HG03139 (cell line): ENCODE measurements at regions not wholly inside any gene's neighbourhood (a gene's known extent, or its start where the extent isn't known, plus 50 kb on each side); places are given as distances from the start of the nearest gene placed in this dataset.
"Not testable (repeated sequence)": the region's sequence is repeated elsewhere in the genome, so short reads cannot be mapped to it uniquely, and the experiment has no call there.

Source experiments
- ATAC-seq: cut with Tn5 transposase; IDR thresholded peaks from one replicate; pipeline ENCODE4 v1.9.1; 2021; ENCODE audit not compliant: unreplicated experiment

DNA sequence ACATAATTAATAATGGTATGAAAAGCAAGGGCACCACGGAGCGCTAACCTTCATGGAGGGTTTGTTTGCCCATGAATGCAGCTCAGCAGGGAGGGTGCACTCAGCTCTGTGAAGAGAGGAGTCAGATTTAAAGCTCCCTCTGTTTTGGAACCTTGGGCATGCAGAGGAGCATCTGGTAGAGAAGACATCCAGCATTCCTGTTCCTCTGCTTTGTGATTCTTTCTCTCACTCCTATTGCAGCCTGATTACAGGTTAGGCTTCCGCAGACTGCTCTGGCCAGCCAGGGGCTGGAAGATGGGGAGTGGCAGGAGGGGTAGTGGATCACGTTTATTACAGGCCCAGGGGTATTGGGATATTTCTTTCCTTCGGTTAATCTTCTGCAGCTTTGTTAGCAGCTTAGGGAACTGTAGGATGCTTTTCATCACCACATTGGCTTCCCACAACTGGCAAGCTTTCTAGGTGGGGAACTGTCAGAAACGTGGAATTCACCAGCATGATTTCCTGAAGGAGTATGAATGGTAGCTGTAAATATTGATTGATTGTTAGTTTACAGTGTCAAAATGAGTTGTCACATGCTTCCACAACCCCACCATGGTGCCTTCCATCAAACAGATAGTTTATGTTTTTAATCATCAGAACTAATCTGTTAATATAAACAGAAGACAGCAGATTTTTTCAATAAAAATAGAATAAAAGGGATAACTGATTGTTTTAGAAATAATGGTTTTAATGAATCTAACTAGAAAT lies 201.1 kb downstream of the VAPA start:
- no peak for ATAC-seq

DNA sequence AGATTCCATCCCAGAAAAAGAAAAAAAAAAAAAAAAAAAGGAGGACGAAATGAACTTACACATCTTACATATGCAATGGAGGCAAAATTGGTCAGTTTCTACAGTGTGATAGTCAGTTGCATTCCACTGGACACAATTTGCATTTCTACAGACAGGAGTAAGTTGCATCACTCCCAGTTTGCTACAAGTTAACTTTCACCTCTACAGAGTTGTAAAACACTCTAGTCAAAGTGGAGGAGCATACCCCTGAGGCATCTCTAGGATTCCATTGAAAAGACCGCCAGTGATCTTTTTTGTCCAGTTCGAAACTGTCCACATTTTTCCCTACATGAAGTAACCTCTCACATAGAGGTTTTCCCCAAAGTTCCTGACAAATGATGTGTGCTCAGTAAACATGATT lies 202.8 kb downstream of the VAPA start:
- no peak for ATAC-seq

DNA sequence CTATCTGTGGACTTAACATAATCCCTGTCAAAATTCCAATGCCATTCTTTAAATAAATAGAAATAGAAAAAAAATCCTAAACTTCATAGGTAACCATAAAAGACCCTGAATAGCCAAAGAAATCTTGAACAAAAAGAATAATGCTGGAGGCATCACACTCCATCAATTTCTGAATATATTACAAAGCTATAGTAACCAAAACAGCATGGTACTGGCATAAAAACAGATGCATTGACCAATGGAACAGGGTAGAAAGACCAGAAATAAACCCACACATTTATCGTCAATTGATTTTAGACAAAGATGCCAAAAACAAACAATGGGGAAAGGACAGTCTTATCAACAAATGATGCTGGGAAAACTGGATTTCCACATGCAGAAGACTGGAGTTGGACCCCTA lies 205.7 kb downstream of the VAPA start:
- no peak for ATAC-seq

DNA sequence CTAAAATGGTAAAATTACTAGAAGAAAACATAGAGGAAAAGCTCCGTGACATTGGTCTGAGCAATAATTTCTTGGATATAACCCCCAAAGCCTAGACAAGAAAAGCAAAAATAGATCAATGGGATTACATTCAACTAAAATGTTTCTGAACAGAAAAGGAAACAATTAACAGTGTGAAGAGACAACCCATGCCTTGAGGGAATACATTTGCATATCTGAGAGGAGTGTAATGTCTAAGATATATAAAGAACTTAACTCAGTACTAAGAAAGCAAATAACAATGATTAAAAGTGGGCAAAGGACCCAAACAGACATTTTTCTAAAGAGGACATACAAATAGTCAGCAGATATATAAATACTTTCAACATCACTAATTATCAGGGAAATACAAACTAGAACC lies 206.2 kb downstream of the VAPA start:
- no peak for ATAC-seq

DNA sequence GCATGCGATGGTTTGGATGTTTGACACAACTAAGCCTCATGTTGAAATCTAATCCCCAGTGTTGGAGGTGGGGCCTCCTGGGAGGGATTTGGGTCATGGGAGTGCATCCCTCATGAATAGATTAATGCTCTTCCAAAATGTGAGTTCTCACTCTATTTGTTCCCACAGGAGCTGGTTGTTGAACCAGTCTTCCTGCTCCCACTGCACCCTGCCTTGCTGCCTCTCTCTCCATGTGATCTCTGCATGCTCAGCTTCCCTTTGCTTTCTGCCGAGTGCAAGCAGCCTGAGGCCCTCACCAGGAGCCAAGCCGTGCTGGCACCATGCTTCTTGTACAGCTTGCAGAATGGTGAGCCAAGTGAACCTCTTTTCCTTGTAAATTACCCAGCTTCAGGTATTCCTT lies 206.8 kb downstream of the VAPA start:
- ATAC-seq = no peak

DNA sequence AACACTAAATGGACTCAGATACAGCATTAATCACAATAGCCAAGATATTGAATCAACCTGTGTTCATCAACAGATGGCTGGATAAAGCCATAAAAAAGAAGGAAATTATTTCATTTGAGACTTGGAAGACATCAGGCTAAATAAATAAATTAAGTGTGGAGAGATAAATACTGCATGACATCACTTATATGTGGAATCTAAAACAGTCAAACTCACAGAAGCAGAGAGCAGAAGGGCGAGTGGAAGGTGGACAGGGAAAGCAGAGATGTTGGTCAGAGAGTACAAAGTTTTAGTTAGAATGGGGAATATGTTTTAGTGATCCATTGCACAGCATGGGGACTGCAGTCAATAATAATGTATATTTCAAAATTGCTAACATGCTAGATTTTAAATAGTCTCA lies 207.2 kb downstream of the VAPA start:
- ATAC-seq = no peak

DNA sequence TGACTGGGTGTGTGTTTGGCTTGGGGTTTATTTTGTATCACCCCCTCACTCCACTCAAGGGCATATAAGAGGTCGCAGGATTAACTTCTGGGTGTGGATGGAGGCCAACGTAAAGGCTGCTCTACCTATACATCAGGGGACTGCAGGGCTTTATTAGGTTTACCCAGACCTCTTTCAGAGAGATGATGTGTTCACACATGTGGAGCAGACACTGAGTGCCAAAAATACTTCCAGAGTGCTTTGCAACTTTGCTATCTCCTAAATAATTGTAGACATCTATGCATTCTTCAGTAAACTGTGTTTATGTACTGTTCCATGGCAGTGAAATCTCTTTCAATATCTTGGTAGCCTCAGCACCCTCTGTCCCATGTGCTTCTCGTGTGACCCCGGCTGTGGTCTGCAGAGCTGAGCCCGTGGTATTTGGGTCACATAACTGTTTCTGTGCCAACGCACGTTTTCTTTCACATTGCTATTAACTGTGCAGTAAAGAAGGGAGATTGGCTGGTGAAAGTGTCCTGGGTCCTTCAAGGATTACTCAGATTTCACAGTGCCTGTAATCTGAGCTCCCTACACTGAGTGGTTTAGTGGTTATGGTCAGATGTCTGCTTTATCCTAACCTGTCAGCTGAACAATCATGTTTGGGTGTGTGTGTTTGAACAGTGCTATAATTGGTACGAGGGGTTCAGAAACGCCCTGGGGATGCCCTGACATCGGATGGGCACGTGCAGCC lies 208.1 kb downstream of the VAPA start:
- no peak for ATAC-seq

DNA sequence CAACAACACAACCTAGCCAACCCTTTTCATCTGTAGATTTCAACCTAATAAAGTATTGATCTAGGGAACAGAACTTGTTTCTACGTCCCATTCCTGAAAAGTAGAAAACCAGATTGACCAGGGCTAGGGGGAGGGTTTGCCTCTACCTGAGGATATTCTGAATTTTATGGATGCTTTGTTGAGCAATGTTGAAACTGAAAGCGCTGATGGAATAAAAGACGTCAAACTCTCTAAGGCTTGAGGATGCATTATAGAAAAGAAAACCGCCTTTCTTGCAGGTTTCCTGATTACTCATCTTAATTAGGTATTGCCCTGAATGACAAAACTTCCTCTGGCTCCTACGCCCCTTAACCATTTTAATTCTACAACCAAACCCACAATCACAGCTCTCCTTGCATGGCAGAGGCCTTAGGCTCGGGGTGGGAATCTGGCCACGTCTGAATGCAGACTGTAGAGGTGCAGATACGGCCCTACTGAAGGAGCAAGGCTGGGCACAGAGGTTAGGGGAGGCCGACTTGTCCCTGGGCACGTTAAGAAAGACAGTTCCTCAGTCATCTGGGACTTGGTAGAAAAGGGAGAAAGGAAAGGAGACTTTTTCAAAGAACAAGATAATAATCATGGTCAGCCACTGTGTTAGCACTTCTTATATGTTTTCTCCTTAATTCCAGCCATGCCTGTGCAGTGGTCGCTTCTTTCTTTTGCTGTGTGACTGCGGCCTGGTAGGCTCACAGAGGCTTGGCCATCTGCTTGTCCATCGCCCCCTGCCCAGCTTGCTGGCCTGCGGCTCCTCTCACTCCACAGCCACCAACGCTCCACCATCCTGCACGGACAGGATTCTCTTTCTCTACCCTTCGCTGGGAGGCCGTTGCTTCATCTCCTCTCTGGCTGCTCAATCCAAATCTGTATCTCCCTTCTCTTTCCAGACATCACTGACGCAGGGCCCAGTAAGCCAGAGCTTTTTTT lies 209.5 kb downstream of the VAPA start:
- no peak for ATAC-seq

DNA sequence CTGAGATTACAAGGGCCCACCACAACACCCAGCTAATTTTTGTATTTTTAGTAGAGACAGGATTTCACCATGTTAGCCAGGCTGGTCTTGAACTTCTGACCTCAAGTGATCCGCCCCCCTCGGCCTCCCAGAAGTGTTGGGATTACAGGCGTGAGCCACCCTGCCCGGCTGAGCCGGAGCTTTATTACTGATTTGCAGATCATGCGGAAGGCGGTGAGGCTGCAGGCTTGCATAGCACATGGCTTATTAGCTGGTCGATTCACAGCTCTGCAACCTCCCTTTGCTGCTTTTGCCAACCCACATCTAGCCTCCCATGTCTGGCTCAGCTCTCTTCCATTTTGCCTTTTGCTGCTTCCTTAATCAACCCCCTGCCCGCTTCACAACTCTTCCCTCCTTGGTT lies 210.3 kb downstream of the VAPA start:
- ATAC-seq = no peak

DNA sequence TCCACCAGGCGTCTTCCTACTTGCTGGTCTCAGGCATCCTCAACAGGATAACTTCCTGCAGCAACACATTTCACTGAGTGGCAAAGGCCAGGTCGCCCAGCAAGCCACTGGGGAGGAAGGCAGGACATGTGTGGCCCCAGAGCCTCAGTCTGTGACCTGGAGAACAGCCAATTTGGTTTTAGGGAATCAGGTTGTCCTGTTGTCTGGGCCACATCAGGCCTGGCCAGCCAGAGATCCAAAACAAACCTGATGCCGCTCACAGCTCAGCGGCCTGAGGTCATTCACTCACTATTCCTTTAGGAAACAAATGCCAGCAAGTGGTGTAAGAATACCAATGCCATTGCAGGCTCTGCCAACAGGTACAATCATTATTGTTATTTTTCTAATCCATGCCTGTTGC lies 210.7 kb downstream of the VAPA start:
- no peak for ATAC-seq

DNA sequence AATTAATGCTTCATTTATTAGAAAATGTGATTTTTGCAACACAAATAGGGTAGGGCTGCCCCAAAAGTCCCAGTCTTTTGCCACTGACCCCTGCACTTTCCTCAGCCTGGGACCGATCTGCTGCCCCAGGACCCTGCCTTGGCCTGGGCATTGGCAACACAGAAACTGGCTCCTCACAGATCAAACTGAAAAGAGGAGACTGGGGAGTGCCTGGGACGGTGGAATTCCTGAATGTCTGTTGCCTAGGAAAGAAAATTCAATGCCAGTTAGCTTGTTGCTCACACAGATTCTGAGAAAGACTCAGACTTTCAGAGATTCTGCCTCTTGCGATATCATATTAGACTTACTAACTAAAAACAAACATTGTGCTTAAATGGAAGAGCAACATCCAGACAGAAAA lies 211.2 kb downstream of the VAPA start:
- no peak for ATAC-seq

DNA sequence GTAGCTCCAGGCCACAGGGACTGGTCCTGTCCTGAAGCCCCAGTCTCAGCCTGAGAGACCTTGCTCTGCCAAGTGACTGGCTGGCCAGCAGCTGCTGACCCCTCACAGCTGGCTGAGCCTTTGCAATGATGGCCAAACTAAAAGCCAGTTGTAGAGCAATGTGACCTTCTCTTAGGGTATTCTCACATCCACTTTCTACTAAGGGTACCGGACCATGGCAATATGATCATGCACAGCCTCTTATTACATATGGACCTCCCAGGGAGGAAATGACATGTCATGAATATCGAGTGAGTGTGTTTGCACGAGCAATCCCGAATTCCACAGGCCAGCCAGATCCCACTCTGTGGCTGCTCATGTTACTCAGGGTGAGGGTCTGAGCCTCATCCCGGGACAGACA lies 213.9 kb downstream of the VAPA start:
- no peak for ATAC-seq

DNA sequence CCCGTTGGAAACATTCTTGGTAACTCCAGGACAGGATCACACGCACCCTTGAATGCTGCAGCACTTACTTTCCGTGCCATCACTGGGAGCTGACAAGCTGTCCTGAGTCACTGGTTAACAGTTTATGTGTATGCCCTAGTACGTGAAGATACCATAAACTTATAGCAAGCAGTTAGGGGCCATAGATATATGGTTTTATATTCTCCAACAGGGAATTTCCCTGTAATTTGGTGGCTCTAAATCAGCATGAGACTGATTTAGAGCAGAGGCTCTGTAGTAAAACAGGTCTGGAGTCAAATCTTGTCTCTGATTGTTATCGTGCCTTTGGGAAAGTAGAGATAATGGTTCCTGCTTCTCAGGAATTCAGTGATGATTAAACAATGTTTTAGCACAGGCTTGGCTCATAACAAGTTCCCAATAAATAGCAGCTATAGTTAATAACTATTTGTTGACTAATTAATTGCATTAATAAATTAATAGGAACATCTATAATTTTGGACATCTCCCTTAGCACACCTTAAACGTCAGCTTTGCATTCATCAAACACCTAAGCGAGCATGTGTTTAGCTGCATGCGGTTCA lies 215.2 kb downstream of the VAPA start:
- ATAC-seq = no peak

DNA sequence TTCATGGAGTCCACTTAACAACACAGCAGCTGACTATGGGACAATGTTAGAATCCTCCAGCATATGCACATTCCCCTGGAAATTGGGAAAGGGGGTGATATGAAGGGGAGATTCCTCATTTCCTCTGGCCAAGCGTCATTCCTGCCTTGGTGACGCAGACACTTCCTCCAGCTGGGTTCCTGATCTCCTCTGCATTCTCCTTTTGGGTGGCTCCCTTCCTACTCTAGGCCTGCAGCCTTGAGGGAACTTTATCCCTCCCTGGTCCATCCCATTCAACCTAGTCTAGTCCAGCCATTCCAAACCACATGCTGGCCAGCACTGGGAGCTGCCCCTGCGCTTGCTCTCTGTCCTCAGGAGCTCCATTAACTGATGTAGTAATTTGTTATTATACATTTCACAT lies 216.8 kb downstream of the VAPA start:
- no peak for ATAC-seq

DNA sequence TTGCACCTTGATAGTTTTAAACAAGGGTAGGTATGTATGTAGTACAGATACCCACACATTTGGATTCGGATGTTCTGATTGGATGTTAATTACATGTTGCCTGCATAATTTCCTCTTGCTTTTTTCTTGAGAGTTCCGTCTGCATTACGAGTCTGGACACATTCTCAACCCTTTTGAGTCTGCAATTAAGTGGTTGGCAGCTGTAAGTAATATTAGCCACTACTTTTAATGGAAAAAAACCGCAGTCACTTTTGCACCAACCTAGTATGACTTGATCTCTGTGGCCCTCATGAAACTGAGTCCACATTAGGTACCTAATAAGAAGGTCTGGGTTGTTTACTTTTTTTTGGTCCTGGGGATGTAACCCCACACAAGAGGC lies 217.3 kb downstream of the VAPA start:
- no peak for ATAC-seq

DNA sequence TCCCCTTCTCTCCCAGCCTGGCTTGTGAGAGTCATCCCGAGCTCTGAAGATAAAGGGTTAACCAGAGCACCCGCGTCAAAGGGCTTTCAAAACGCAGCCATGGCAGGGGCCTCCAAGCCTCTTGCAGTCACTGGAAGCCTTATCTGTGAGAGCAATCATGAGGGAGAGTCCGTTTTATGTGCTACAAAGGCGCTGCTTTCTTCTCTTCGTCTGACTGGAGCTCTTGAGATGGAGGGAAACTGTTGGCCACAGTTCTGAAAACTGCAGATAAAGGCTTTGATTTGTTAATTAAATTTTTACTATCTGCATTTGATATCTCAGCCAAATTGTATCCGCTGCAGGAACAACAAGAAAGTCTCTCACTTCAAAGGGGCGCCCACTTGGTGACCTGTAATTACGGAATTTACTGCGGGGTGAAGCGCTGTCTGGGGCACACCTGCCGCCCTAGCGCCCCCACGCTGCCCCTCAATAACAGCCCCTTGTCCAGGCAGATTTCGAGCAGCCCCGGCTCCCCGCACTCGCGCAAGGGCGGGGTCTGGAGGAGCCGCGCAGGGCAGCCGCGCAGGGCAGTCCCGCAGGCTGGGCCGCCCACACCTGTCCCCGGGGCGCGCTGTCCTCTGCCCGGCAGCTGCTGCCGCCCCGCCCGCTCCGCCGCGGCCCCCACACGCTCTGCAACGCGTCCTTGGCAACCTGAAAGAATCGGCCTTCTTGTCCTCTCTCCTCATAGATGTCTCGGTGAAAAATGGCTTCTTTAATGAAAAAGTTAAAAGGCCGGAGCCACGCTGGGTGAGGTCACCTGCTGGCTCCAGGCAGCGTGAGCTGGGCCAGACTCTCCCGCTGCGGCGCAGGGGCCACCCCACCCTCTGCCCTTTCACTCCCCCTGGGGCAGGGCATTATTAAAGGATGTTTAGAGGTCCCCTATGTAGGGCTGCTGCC lies 217.9 kb downstream of the VAPA start:
- ATAC-seq = no peak

DNA sequence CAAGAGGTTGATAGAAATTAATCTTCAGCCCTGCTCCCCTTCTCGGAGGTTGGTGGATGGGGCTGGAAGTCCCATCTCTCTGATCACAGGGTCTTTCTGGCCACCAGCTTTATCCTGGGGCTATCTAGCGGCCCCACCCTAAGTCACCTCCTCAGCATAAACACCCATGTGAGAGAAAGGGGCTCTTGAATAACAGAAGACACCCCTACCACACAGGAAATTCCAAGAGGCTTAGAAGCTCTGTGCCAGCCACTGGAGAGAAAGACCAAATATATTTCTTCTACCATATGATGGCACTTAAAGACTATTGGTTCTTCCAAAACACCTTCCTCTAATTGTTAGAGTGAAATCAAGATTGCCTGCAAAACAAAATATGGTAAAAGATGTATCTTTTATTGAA lies 219.7 kb downstream of the VAPA start:
- ATAC-seq = no peak

DNA sequence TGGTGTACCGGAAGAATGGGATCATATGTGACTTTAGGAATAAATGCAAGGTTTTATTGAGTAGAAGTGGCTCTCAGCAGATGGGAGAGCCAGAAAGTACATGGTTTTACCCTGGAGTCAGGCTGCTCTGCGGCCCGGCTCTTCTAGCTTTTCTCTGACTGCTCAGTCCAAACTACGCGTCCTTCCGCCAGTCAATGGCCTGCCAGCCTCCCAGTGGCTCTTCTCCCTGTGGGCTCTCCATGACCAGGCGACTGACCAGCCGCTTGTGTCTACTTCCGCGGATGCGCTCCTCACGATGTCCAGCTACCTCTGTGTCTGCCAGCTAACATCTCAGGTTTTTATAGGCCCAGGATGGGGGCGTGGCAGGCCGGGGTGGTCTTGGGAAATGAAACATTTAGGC lies 220.4 kb downstream of the VAPA start:
- no peak for ATAC-seq

DNA sequence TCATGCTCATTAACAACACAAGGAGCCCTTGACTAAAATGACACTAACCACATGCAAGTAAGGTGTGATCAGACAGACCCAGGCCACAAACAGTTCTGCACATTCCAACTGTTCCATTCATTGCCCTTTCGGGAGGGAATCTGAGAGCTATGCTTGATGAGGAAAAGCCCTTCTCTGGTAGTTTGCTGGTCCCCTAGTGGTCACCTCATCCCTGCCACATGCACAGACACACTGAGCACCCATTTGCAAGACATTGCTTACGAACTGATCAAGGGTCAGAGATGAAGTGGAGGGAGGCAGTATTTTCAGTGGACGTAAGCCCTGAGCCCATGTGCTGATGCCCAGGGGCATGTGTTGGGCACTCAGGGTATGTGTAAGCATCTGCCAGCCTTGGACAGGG lies 220.9 kb downstream of the VAPA start:
- not testable (repeated sequence) for ATAC-seq

DNA sequence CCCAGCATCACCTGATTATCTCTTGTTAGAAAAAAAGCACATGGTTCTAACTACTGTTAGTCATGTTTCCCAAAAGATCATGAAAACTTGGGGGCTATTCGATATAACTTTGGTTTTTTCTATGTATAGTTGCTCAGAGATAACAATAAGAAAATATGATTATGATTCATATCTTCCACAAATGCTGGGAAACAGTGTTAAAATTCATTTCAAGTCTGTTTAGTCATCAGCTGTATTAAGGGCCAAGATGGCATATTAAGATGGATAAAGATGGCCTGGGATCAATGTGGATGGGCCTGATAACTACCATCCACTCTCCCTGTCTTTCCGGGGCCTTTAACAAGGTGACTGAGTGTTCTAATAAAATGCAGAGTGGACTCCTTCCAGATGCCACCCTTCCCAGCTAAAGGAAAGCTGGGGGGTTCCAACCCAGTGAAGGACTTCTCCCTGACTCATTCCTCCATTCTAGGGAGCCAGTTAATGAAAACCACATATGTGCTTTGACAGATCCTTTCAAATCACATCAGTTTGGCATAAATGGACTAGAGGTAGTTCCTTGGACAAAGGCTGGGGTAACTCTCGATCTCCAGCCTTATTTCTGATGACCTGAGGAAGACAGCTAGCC lies 221.6 kb downstream of the VAPA start:
- no peak for ATAC-seq
